ENCODE measurements at regions not wholly inside any gene's neighbourhood (a gene's known extent, or its start where the extent isn't known, plus 50 kb on each side); places are given as distances from the start of the nearest gene placed in this dataset.

DNA sequence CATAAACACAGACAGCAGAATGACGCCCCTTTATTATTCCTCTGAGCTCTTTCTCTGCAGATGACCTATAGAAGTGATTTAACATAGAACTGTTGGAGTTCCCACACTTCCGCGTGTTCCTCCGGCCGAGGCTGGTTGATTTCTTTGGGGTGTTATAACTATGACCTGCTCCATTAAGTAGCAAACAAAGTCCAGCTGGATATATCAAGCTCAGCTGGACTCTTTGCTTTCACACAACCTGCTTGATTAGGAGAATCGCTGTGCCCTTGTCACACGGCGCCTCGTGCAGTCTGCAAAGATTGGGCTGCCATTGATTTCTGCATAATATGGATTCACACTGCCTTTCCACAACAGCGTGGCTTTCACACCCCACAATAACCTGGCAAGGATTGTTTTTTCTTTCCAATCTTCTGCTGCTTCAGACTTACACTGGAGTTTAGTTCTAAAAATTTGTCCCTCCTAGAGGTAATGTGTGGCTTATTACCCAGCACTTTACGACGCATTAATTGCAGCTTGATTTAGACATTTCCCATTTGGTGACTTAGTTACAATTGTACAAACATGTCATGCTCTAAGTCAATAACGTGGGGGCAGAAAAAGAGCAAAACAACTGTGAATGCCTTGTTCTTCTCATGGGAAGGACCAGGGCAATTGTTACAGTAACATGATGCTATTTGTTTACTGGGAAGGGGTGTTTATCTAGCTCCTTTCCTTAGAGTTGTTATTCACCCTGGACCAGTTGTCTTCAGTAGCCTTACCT is 485.7 kb downstream of the TXNL1 start:
- H3K4me1 ChIP-seq: no peaks in the 10 kb centered on the region
- no peak for DNase-seq (ENCODE audit: extremely low spot score)
- WGBS: 76% methylated on average over 13 of the region's 13 CpGs
- no peak overlapping the region for H3K4me3 ChIP-seq
- intact Hi-C loops (cut with DNase I): no loop called here
- H3K9me3 ChIP-seq: no peaks in the 10 kb centered on the region
- no peaks in the 10 kb centered on the region for H3K27me3 ChIP-seq
- no peaks in the 10 kb centered on the region for H3K36me3 ChIP-seq
- no peak overlapping the region for H3K27ac ChIP-seq (replicated peaks in 1 of 4)
- no peak for TF ChIP-seq EP300 (IDR thresholded peaks at IDR 0.05)
- TF ChIP-seq, protein P1, sequence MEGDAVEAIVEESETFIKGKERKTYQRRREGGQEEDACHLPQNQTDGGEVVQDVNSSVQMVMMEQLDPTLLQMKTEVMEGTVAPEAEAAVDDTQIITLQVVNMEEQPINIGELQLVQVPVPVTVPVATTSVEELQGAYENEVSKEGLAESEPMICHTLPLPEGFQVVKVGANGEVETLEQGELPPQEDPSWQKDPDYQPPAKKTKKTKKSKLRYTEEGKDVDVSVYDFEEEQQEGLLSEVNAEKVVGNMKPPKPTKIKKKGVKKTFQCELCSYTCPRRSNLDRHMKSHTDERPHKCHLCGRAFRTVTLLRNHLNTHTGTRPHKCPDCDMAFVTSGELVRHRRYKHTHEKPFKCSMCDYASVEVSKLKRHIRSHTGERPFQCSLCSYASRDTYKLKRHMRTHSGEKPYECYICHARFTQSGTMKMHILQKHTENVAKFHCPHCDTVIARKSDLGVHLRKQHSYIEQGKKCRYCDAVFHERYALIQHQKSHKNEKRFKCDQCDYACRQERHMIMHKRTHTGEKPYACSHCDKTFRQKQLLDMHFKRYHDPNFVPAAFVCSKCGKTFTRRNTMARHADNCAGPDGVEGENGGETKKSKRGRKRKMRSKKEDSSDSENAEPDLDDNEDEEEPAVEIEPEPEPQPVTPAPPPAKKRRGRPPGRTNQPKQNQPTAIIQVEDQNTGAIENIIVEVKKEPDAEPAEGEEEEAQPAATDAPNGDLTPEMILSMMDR (IDR thresholded peaks at IDR 0.05): no peak
- no peak for TF ChIP-seq POLR2A (IDR thresholded peaks at IDR 0.05; ENCODE audit: low read depth)
- TF ChIP-seq POLR2AphosphoS5 (IDR thresholded peaks at IDR 0.05): no peak

DNA sequence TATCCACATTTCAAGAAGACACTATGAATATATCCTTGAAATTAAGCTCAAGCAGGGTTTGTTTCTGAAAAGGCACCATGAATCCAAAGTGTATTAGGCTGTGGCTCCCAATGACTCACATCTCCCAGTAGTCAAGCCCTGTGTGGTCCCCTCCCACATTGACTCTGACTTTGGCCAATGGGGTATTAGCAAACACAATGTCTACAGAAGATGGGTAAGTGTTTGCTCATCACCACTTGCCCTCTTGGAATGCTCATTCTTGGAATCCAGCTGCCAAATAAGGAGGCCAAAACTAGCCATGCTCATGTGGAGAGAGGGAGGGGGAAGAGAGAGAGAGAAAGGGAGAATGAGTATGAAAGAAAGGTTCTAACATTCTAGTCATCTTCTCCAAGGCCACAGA is 490.0 kb downstream of the TXNL1 start:
- H3K27me3 ChIP-seq: no peaks in the 10 kb centered on the region
- H3K4me1 ChIP-seq: no peaks in the 10 kb centered on the region
- intact Hi-C loops (cut with DNase I): no loop called here
- H3K9me3 ChIP-seq: no peaks in the 10 kb centered on the region
- H3K4me3 ChIP-seq: no peak overlapping the region
- no peaks in the 10 kb centered on the region for H3K36me3 ChIP-seq
- H3K27ac ChIP-seq (replicated peaks in 1 of 4): no peak overlapping the region
- no peak for DNase-seq (ENCODE audit: extremely low spot score)
- TF ChIP-seq POLR2AphosphoS5 (IDR thresholded peaks at IDR 0.05) (no peak), POLR2A (IDR thresholded peaks at IDR 0.05; ENCODE audit: low read depth) (no peak), EP300 (IDR thresholded peaks at IDR 0.05) (no peak)
- TF ChIP-seq, protein P1 (IDR thresholded peaks at IDR 0.05): no peak

DNA sequence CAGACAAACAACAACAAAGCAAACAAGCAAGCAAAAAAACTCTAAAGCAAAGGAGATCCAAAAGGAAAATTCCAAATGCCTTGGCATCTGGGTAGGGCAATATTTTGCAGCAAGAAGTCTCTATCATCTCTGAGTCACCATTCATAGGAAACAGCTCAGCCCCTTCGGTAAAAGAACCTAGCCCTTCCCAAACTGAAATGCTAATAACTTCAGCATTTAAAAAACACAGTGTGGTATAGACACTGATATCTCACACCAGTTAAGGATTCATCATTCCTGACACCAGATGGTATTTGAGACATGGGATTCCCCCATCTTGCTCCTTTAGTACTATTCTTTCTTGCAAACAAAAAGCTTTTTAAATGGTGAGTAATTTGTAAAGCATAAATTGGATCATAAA is 491.8 kb downstream of the TXNL1 start:
- DNase-seq (ENCODE audit: extremely low spot score): no peak
- no peaks in the 10 kb centered on the region for H3K27me3 ChIP-seq
- H3K27ac ChIP-seq (replicated peaks in 1 of 4): no peak overlapping the region
- WGBS: 29% methylated on average over 1 of the region's 1 CpG
- no peak overlapping the region for H3K4me3 ChIP-seq
- no peaks in the 10 kb centered on the region for H3K9me3 ChIP-seq
- H3K36me3 ChIP-seq: no peaks in the 10 kb centered on the region
- H3K4me1 ChIP-seq: no peaks in the 10 kb centered on the region
- TF ChIP-seq EP300 (IDR thresholded peaks at IDR 0.05) (no peak), POLR2AphosphoS5 (IDR thresholded peaks at IDR 0.05) (no peak), POLR2A (IDR thresholded peaks at IDR 0.05; ENCODE audit: low read depth) (no peak)
- TF ChIP-seq, protein P1 (IDR thresholded peaks at IDR 0.05): no peak
- intact Hi-C loops (cut with DNase I): no loop called here

DNA sequence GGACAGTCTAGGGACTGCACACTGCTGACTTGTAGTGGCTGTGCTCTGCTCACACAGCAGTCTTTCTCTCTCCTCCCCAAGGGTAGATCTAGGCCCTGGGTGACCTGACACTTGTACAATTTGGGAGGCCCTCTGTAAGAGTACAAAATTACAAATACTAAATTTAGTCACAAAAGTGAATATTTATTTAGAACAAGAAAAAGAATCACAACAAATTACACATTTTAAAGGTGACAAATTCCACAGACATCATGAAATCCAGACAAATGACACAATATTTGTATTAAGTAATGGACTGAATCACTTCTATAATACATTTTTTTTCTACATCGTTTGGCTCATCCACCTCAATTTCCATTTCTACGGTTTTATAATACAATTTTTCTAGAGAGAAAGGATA is 496.4 kb downstream of the TXNL1 start:
- TF ChIP-seq POLR2A (IDR thresholded peaks at IDR 0.05; ENCODE audit: low read depth) (no peak), EP300 (IDR thresholded peaks at IDR 0.05) (no peak), POLR2AphosphoS5 (IDR thresholded peaks at IDR 0.05) (no peak)
- TF ChIP-seq, protein P1 (IDR thresholded peaks at IDR 0.05): no peak
- Histone ChIP-seq H3K4me3 (no peak overlapping the region), H3K9me3 (no peaks in the 10 kb centered on the region), H3K4me1 (peaks cover 4 to 26% (median 19%) of the 10 kb centered on the region in 4 donors), H3K27me3 (no peaks in the 10 kb centered on the region), H3K36me3 (no peaks in the 10 kb centered on the region), H3K27ac (replicated peaks in 1 of 4) (no peak overlapping the region)
- 89% methylated on average over 2 of the region's 2 CpGs for WGBS
- DNase-seq (ENCODE audit: extremely low spot score): no peak
- intact Hi-C loops (cut with DNase I): no loop called here

DNA sequence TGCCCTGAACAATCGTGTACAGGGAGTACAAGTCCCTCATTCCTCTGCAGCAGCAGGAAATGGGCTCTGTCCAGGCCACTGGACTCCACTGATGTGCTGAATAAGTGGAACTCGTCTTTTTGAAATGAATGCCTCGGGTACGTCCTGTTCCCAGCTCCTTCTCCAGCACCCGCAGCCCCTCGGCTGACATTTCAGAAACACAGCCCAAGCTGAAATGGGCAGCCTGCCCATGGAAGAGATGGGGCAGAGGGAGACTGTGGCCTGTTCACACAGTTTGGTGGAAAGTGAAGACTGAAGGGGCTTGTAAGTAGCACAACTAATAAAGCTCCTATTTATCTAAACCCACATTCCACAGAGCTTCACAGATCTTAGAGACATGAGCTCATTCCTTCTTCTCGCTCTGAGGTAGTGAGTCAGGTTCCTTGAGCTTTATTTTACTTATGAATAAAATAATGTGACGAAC is 498.6 kb downstream of the TXNL1 start:
- 69% methylated on average over 8 of the region's 8 CpGs for WGBS
- TF ChIP-seq POLR2AphosphoS5 (IDR thresholded peaks at IDR 0.05) (peak in 1 of 2 donors; percentile 53), POLR2A (IDR thresholded peaks at IDR 0.05; ENCODE audit: low read depth) (no peak), EP300 (IDR thresholded peaks at IDR 0.05) (peak; percentile 68)
- TF ChIP-seq, protein P1 (IDR thresholded peaks at IDR 0.05): no peak

More for the DNA sequence above, 498.6 kb downstream of the TXNL1 start:
- Histone ChIP-seq H3K4me1 (peaks cover 4 to 26% (median 19%) of the 10 kb centered on the region in 4 donors), H3K9me3 (no peaks in the 10 kb centered on the region), H3K4me3 (no peak overlapping the region), H3K36me3 (no peaks in the 10 kb centered on the region), H3K27ac (replicated peaks in 1 of 4) (peak overlapping the region; percentile 48 to 77 (median 69)), H3K27me3 (no peaks in the 10 kb centered on the region)
- intact Hi-C loops (cut with DNase I): no loop called here
- no peak for DNase-seq (ENCODE audit: extremely low spot score)
